Chondrocyte (in vitro differentiated cells): ENCODE measurements at regions not wholly inside any gene's neighbourhood (a gene's known extent, or its start where the extent isn't known, plus 50 kb on each side); places are given as distances from the start of the nearest gene placed in this dataset.
A peak's percentile ranks its signal among the peaks of the same experiment; 100 is the strongest.

ENCODE experiments used
- DNase-seq: peaks from one replicate; pipeline ENCODE4 v3.0.0; 2021; ENCODE audit warnings: mixed read lengths, low spot score
- H3K27ac Mint-ChIP-seq: one replicate; pipeline ENCODE4 v1.8.0; 2021; ENCODE audit warnings: mild to moderate bottlenecking, moderate library complexity, mixed read lengths; ENCODE audit not compliant: unreplicated experiment
- H3K27me3 Mint-ChIP-seq: 2 replicates; pipeline ENCODE4 v1.8.0; 2021; ENCODE audit warnings: low read depth, mixed read lengths
- H3K36me3 Mint-ChIP-seq: 2 replicates; pipeline ENCODE4 v1.8.0; 2021; ENCODE audit warnings: low read depth, mixed read lengths
- H3K4me1 Mint-ChIP-seq: 2 replicates; pipeline ENCODE4 v1.8.0; 2021; ENCODE audit warnings: low read depth, mild to moderate bottlenecking, mixed read lengths
- H3K4me3 Mint-ChIP-seq: one replicate; pipeline ENCODE4 v1.8.0; 2021; ENCODE audit warnings: mild to moderate bottlenecking, moderate library complexity, mixed read lengths; ENCODE audit not compliant: unreplicated experiment
- H3K9me3 Mint-ChIP-seq: 2 replicates; pipeline ENCODE4 v1.8.0; 2021; ENCODE audit warnings: low read depth, mixed read lengths
- CTCF ChIP-seq: fragments of 200-600 bp; sonication (generic); IDR thresholded peaks from 2 replicates; pipeline ENCODE4 v1.5.0; 2021; ENCODE audit warnings: antibody characterized with exemption, mild to moderate bottlenecking, moderate library complexity

- peaks cover 2% of the 10 kb centered on the region for H3K9me3 Mint-ChIP-seq
- no peaks in the 10 kb centered on the region for H3K36me3 Mint-ChIP-seq
- peaks cover 9% of the 10 kb centered on the region for H3K4me1 Mint-ChIP-seq
- H3K27ac Mint-ChIP-seq, result no peak overlapping the region
- H3K27me3 Mint-ChIP-seq, result no peaks in the 10 kb centered on the region
- no peak overlapping the region for H3K4me3 Mint-ChIP-seq
- no peak for TF ChIP-seq CTCF
- DNase-seq, result no peak
These were observed 166.1 kb downstream of the BCOR start for GRCh38 chrX:39931529-39932282.

DNA sequence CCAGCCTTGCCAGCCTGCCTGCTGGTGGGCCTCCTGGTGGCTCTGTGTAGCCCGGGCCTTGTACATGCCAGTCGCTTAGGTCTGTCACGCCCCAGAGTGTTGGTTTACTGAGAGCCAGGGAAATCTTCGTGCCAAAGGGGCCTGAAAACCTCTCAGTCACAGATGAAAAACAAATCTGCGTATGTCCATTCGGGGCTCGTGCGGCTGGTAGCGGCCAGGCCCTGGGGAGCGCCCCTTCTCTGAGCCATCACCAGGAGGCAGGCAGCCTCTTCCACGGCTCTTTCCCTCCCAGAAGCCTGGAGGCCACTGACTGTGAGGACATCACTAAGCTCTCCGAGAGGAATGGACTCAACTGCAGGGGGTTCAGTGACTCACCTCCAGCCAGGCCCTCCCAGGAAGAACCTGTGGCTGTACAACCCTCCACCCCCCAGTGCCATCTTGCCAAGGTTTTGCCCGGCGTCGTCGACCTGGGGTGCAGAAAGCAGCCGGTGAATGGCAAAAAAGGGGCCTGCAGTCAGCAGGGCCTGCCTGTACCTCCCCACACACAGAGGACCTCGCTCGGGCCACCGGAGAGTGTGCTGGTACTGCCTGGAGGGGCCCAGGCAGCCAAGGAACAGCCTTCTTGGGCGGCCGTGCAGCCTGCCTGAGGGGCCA lies 162.2 kb downstream of the BCOR start:
- Mint-ChIP-seq H3K27ac (no peak overlapping the region), H3K4me3 (no peak overlapping the region), H3K27me3 (no peaks in the 10 kb centered on the region), H3K36me3 (no peaks in the 10 kb centered on the region), H3K9me3 (no peaks in the 10 kb centered on the region), H3K4me1 (no peaks in the 10 kb centered on the region)
- peak; percentile 34 for TF ChIP-seq CTCF
- DNase-seq, result no peak

DNA sequence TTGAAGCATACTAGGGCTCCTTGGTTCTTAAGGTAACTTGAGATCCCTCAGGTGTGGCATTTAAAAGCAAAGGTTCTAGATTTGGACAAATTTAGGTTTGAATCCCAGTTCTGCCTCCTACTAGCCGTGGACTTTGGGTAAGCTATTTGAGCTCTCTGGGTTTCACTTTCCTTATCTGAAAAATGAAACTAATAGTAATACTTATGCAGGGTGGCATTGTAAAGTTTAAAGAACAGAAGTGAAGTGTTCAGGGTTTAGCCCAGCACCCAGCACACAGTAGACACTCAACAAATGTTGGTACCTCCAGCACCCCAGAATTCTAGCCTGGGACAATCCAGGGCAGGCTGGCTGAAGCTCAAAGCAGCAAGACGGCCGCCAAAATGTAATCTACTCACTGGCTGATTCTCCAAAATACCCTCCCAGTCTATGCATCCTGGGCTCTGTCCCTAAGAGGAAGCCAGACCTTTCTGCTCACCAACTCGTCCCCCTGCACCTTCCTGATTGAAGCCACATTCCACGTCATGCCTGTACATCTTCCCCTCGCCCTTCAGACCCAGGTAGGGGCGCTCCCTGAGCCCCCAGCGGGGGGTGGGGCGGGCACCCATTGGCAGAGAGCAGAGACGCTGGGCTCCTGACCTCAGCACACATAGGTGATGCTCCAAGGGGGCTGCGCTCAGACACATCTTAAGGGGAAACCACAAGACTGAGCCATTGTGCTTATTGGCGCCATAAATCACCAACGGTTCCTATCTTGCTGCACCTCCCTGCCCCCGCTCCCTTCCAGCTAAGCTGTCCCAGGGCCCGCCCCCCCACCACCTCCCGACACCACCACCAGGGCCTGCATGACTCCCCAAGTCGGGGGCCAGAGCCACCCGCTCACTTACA lies 160.6 kb downstream of the BCOR start:
- Mint-ChIP-seq H3K27ac (no peak overlapping the region), H3K4me3 (no peak overlapping the region), H3K4me1 (peaks cover 7% of the 10 kb centered on the region), H3K36me3 (no peaks in the 10 kb centered on the region), H3K9me3 (no peaks in the 10 kb centered on the region), H3K27me3 (no peaks in the 10 kb centered on the region)
- no peak for DNase-seq
- TF ChIP-seq CTCF, result no peak

- DNase-seq, result no peak
- no peaks in the 10 kb centered on the region for H3K27me3 Mint-ChIP-seq
- no peak overlapping the region for H3K4me3 Mint-ChIP-seq
- H3K9me3 Mint-ChIP-seq, result peaks cover 7% of the 10 kb centered on the region
- peaks cover 7% of the 10 kb centered on the region for H3K4me1 Mint-ChIP-seq
- no peak for TF ChIP-seq CTCF
- no peak overlapping the region for H3K27ac Mint-ChIP-seq
- H3K36me3 Mint-ChIP-seq, result no peaks in the 10 kb centered on the region
These were observed 159.3 kb downstream of the BCOR start for GRCh38 chrX:39938466-39938865.

GRCh38 chrX:39939678-39940077 lies 158.1 kb downstream of the BCOR start:
- peaks cover 13% of the 10 kb centered on the region for H3K9me3 Mint-ChIP-seq
- H3K27ac Mint-ChIP-seq, result no peak overlapping the region
- H3K36me3 Mint-ChIP-seq, result no peaks in the 10 kb centered on the region
- no peak overlapping the region for H3K4me3 Mint-ChIP-seq
- DNase-seq, result no peak
- H3K4me1 Mint-ChIP-seq, result peaks cover 7% of the 10 kb centered on the region
- no peaks in the 10 kb centered on the region for H3K27me3 Mint-ChIP-seq
- no peak for TF ChIP-seq CTCF
